Brain microvascular endothelial cell (primary cell): ENCODE measurements at regions not wholly inside any gene's neighbourhood (a gene's known extent, or its start where the extent isn't known, plus 50 kb on each side); places are given as distances from the start of the nearest gene placed in this dataset.
"Not testable (repeated sequence)": the region's sequence is repeated elsewhere in the genome, so short reads cannot be mapped to it uniquely, and the experiment has no call there.

ENCODE experiments used
- DNase-seq: peaks from one replicate; pipeline ENCODE4 v3.0.0-alpha.2; 2020
- H3K27ac ChIP-seq: fragments of 250-450 bp; sonication (Bioruptor Pico); 2 replicates; pipeline ENCODE4 v1.5.1; 2020; ENCODE audit warnings: mild to moderate bottlenecking, moderate library complexity
- H3K27me3 ChIP-seq: fragments of 250-450 bp; sonication (Bioruptor Pico); replicated peaks from 2 replicates; pipeline ENCODE4 v1.5.1; 2020; ENCODE audit warnings: mild to moderate bottlenecking
- H3K36me3 ChIP-seq: fragments of 250-450 bp; sonication (Bioruptor Pico); replicated peaks from 2 replicates; pipeline ENCODE4 v1.5.1; 2020; ENCODE audit warnings: mild to moderate bottlenecking
- H3K4me3 ChIP-seq: 2 replicates; pipeline ENCODE4 v1.5.1; 2011; ENCODE audit warnings: low read depth, mild to moderate bottlenecking, control low read depth, low read length, moderate library complexity
- CTCF ChIP-seq: IDR thresholded peaks from 2 replicates; pipeline ENCODE4 v1.5.1; 2011; ENCODE audit warnings: low read depth, mild to moderate bottlenecking, moderate library complexity, low read length, control low read depth, inconsistent platforms; ENCODE audit errors: missing control alignments
- in situ Hi-C: cut with HindIII; loops from 2 replicates; pipeline ENCODE4 v1.10.0; 2017; ENCODE audit warnings: low sequenced_read_pairs, low pct_ligation_motif_present

GRCh38 chr4:7137326-7138200 is 54.8 kb upstream of the SORCS2 start:
- TF ChIP-seq CTCF = no peak
- no peak overlapping the region for H3K27ac ChIP-seq
- H3K27me3 ChIP-seq = peaks cover 3% of the 10 kb centered on the region
- in situ Hi-C loops = no loop called here
- H3K36me3 ChIP-seq = no peaks in the 10 kb centered on the region
- H3K4me3 ChIP-seq = no peak overlapping the region
- DNase-seq = no peak

GRCh38 chr4:7136351-7136750 is 56.0 kb upstream of the SORCS2 start:
- Histone ChIP-seq H3K27me3 (peaks cover 3% of the 10 kb centered on the region), H3K4me3 (no peak overlapping the region), H3K36me3 (no peaks in the 10 kb centered on the region), H3K27ac (no peak overlapping the region)
- TF ChIP-seq CTCF = no peak
- in situ Hi-C loops = no loop called here
- DNase-seq = no peak

DNA sequence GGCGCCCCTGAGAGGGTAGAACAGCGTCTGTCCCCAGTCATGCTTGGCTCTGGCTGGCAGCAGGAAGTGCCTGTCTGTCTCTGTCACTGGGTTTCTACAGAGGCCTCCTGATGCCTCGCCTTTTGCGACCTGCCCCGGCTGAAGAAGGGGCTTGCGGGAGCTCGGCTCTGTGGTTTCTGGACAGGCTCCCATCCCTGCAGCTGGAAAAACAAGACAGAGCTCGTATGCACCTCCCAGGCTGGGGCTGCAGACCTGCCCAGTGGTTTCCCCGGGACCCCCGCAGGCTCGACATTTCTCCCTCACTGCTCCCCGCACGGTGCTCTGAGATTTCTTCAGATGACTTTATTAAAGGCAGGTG is 57.0 kb upstream of the SORCS2 start:
- H3K36me3 ChIP-seq = no peaks in the 10 kb centered on the region
- in situ Hi-C loops = no loop called here
- DNase-seq = peak; percentile 19

GRCh38 chr4:7134737-7135388 is 57.5 kb upstream of the SORCS2 start:
- Histone ChIP-seq H3K4me3 (no peak overlapping the region), H3K27me3 (peaks cover 3% of the 10 kb centered on the region), H3K36me3 (no peaks in the 10 kb centered on the region), H3K27ac (no peak overlapping the region)
- no peak for TF ChIP-seq CTCF
- in situ Hi-C loops = no loop called here
- DNase-seq = peak; percentile 70

More for the DNA sequence above, 57.0 kb upstream of the SORCS2 start:
- no peak for TF ChIP-seq CTCF
- Histone ChIP-seq H3K27ac (no peak overlapping the region), H3K4me3 (no peak overlapping the region), H3K27me3 (peaks cover 3% of the 10 kb centered on the region)

DNA sequence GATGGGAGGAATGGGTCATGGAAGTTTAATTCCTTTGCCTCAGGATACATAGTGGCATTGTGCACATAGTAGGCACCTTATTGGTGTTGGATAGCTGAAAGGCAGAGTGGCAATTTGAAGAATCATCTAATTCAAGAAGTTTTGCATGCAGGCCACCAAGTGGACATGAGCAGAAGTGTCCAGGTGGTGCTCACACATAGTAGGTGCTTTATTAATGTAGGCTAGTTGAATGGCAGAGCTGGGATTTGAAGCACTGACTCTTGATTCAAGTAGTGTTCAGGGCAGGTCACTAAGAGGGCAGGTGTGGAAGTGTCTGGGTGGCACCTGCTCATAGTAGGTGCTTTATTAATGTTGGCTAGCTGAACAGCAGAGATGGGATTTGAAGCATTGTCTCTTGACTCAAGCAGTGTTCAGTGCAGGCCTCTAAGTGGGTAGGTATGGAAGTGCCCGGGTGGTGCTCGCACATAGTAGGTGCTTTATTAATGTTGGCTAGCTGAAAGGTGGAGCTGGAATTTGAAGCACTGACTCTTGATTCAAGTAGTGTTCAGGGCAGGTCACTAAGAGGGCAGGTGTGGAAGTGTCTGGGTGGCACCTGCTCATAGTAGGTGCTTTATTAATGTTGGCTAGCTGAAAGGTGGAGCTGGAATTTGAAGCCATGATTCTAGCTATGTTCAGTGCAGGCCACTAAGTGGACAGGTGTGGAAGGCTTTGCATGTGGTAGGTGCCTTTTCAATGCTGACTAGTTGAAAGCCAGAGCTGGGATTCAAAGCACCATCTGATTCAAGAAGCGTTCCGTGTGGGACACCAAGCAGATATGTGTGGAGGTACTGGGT is 58.3 kb upstream of the SORCS2 start:
- H3K27ac ChIP-seq, H3K4me3 ChIP-seq, DNase-seq, H3K27me3 ChIP-seq, in situ Hi-C loops, H3K36me3 ChIP-seq: not testable (repeated sequence)
- TF ChIP-seq CTCF = peak; percentile 4
